ENCODE measurements at regions not wholly inside any gene's neighbourhood (a gene's known extent, or its start where the extent isn't known, plus 50 kb on each side); places are given as distances from the start of the nearest gene placed in this dataset. TPM values are rescaled to one million over a fixed set of nuclear protein-coding genes. Genes with fewer than 3 reads are reported as not detected.
"Not testable (repeated sequence)": the region's sequence is repeated elsewhere in the genome, so short reads cannot be mapped to it uniquely, and the experiment has no call there.

- DNase-seq (ENCODE audit: low read depth, low spot score); H3K9me3 ChIP-seq (ENCODE audit: control insufficient read depth, insufficient read depth, low read depth, low read length); CTCF ChIA-PET; H3K4me1 ChIP-seq (ENCODE audit: control insufficient read depth, insufficient read depth, low read length); H3K27ac ChIP-seq (ENCODE audit: low read length); in situ Hi-C loops (cut with HindIII; ENCODE audit: low pct_unique_long_range_greater_than_20kb, low sequenced_read_pairs); intact Hi-C loops (cut with micrococcal nuclease; ENCODE audit: unreplicated experiment); H3K4me3 ChIP-seq (ENCODE audit: low read depth in 2 of 2, low read length in 2 of 2); BruUV-seq (replicated peaks); ATAC-seq; H3K36me3 ChIP-seq (ENCODE audit: control insufficient read depth, insufficient read depth, low read length); POLR2A ChIA-PET; H3K27me3 ChIP-seq (ENCODE audit: control insufficient read depth, insufficient read depth, low read length): not testable (repeated sequence)
Measured at GRCh38 chr3:151511433-151511832, 50.6 kb upstream of the IGSF10 start.

Small RNA genes lying in the stretch of these regions (microRNA-seq; reads per million reads assigned to microRNA genes)
- gene MIR5186 (ENCODE audit: unreplicated experiment) = not detected
